Colonic mucosa (tissue), 4 donors: ENCODE measurements at regions not wholly inside any gene's neighbourhood (a gene's known extent, or its start where the extent isn't known, plus 50 kb on each side); places are given as distances from the start of the nearest gene placed in this dataset.

Experiments
- DNase-seq: peaks from one replicate; pipeline ENCODE4 v3.0.0-alpha.2; 2020
- H3K27ac ChIP-seq: fragments of 200-600 bp; one replicate; pipeline ENCODE4 v1.8.0; 2021
- H3K27me3 ChIP-seq: fragments of 200-600 bp; one replicate; pipeline ENCODE4 v1.8.0; 2021
- H3K36me3 ChIP-seq: fragments of 200-600 bp; one replicate; pipeline ENCODE4 v1.8.0; 2021
- H3K4me1 ChIP-seq: fragments of 200-600 bp; one replicate; pipeline ENCODE4 v1.8.0; 2021; ENCODE audit warnings: mild to moderate bottlenecking
- H3K4me3 ChIP-seq: fragments of 200-600 bp; one replicate; pipeline ENCODE4 v1.8.0; 2021
- H3K9ac ChIP-seq, 2 donors: one replicate each; pipeline ENCODE4 v1.7.0; 2013; ENCODE audit warnings: control low read depth in 2 of 2, low read depth in 2 of 2, low read length in 2 of 2
- H3K9me3 ChIP-seq: fragments of 200-600 bp; one replicate; pipeline ENCODE4 v1.8.0; 2021
- intact Hi-C: fragments of 100-400 bp; cut with DNase I; formaldehyde crosslinking; loops from one replicate; pipeline ENCODE4 v1.14.1; 2022
- TF ChIP-seq, protein P1 (sequence below): fragments of 200-600 bp; IDR thresholded peaks from one replicate; pipeline ENCODE4 v1.8.0; 2022; ENCODE audit warnings: antibody characterized with exemption, mild to moderate bottlenecking
- donor health status: healthy.
- donor health status: DM: no; HTN: no; CAD: no.
- donor health status: DM: no; HTN: no; CAD: no.

DNA sequence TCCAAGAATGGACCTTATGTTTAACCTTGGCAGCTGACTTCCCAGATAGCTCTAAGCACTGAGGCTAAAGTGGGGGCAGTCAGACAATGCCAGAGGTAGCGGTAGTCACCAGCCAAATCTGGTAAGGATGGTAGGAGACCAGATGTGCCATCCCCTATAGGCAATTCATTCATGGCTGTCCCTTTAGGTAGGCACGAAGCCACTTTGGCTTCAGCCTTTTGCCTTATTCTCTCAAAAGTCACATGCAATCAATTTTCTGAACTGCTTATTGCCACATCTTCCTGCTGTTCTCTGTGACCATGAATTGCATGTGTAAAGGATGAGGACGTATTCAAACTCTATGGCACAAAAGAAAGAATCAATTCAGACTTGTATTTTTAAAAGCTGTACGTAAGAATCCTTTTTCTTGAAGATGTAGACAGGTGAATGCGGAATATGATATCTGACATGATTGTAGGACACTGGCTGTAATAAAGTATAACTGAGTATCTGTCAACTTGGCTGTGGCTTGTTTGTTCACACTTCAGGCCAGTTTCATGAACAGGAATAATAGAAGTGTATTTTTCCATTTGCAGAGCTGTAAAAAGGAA is 611.7 kb downstream of the NR2F1-AS1 start:
- Histone ChIP-seq H3K36me3 (no peaks in the 10 kb centered on the region), H3K4me3 (no peak overlapping the region), H3K9me3 (no peaks in the 10 kb centered on the region), H3K27me3 (no peaks in the 10 kb centered on the region), H3K27ac (no peak overlapping the region), H3K9ac (no peak overlapping the region), H3K4me1 (no peaks in the 10 kb centered on the region)
- TF ChIP-seq, protein P1, sequence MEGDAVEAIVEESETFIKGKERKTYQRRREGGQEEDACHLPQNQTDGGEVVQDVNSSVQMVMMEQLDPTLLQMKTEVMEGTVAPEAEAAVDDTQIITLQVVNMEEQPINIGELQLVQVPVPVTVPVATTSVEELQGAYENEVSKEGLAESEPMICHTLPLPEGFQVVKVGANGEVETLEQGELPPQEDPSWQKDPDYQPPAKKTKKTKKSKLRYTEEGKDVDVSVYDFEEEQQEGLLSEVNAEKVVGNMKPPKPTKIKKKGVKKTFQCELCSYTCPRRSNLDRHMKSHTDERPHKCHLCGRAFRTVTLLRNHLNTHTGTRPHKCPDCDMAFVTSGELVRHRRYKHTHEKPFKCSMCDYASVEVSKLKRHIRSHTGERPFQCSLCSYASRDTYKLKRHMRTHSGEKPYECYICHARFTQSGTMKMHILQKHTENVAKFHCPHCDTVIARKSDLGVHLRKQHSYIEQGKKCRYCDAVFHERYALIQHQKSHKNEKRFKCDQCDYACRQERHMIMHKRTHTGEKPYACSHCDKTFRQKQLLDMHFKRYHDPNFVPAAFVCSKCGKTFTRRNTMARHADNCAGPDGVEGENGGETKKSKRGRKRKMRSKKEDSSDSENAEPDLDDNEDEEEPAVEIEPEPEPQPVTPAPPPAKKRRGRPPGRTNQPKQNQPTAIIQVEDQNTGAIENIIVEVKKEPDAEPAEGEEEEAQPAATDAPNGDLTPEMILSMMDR: no peak
- intact Hi-C loops: no loop called here
- DNase-seq: no peak

DNA sequence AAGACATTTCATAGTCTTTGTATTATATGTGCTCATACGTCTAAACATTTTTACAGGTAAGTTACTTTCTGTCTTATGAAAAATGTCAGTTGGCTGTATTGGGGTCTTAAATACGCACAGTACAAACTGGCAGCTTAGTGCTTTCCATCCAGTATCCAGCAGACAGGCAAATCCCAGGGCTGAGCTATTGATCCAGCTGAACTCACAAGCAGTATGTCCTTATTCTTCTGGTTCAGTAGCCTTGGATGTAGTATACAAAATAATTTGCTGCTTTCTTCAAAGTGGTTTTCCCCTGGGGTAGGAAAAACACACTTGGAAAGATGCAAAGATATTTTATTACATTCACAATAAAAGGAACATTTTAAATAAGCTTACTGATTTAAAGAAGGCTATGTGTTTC is 617.2 kb downstream of the NR2F1-AS1 start:
- DNase-seq: no peak
- Histone ChIP-seq H3K27me3 (no peaks in the 10 kb centered on the region), H3K4me1 (no peaks in the 10 kb centered on the region), H3K9me3 (no peaks in the 10 kb centered on the region), H3K9ac (no peak overlapping the region), H3K4me3 (no peak overlapping the region), H3K27ac (no peak overlapping the region), H3K36me3 (no peaks in the 10 kb centered on the region)
- intact Hi-C loops: no loop called here
- TF ChIP-seq, protein P1: no peak

DNA sequence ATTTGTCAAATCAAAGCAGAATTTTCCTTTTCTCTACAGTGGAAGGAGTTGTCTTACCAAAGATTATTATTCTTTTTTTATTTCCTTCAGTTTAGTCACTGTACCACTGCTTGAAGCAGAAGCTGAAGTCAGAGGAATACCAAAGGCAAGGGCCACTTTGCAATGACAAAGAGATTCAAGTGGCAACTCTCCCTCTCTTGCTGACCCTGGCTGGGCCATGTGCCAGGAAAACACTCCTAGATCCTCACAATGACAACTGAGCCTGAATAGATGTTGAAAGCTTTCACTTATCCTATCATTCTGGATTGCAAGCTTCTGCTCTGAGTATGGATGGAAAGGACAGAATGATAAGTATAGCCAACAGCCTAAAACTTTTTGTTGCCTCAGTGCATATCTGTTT is 618.3 kb downstream of the NR2F1-AS1 start:
- Histone ChIP-seq H3K4me1 (no peaks in the 10 kb centered on the region), H3K9me3 (no peaks in the 10 kb centered on the region), H3K27me3 (no peaks in the 10 kb centered on the region), H3K4me3 (no peak overlapping the region), H3K27ac (no peak overlapping the region), H3K9ac (no peak overlapping the region), H3K36me3 (no peaks in the 10 kb centered on the region)
- intact Hi-C loops: no loop called here
- no peak for DNase-seq
- TF ChIP-seq, protein P1: no peak

DNA sequence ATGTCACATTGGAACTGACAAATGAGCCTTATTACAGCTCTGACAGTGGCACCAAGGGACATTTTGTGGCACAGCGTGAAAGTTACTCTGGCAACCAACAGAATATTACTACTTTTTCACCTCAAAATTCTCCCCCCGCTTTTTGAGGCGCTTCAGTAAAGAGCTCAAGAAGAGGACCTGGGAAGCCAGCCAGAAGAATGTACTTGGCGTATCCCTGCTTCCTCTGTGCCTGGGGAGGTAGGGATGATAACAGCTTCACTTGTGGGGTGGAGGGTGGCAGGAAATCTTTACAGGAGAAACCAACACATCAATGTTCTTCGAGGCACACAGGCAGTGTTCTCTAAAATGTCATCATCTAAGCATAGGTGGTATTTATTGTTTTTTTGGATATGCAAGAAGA is 624.1 kb downstream of the NR2F1-AS1 start:
- H3K9me3 ChIP-seq: no peaks in the 10 kb centered on the region
- no peaks in the 10 kb centered on the region for H3K4me1 ChIP-seq
- TF ChIP-seq, protein P1: no peak
- H3K9ac ChIP-seq: no peak overlapping the region
- no peaks in the 10 kb centered on the region for H3K36me3 ChIP-seq
- intact Hi-C loops: no loop called here
- H3K27ac ChIP-seq: no peak overlapping the region
- DNase-seq: no peak
- no peak overlapping the region for H3K4me3 ChIP-seq
- H3K27me3 ChIP-seq: no peaks in the 10 kb centered on the region

DNA sequence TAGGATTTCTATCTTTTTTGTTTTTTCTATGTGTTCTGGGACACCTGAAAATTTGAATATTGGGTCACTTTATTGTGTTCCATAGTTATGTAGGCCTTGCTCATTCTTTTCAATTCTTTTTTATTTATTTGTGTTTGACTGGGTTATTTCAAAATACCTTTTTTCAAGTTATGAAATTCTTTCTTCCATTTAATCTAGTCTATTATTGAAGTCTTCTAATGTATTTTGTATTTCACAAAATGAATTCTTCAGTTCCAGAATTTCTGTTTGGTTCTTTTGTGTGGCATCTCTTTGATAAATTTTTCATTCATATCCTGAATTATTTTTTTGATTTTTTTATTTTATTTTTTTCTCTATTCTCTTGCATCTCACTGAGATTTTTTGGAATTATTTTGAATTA is 628.8 kb downstream of the NR2F1-AS1 start:
- Histone ChIP-seq H3K4me1 (no peaks in the 10 kb centered on the region), H3K27ac (no peak overlapping the region), H3K36me3 (no peaks in the 10 kb centered on the region), H3K9ac (no peak overlapping the region), H3K27me3 (no peaks in the 10 kb centered on the region), H3K9me3 (no peaks in the 10 kb centered on the region), H3K4me3 (no peak overlapping the region)
- DNase-seq: no peak
- intact Hi-C loops: no loop called here
- TF ChIP-seq, protein P1: no peak
